ENCODE measurements at regions not wholly inside any gene's neighbourhood (a gene's known extent, or its start where the extent isn't known, plus 50 kb on each side); places are given as distances from the start of the nearest gene placed in this dataset.

DNA sequence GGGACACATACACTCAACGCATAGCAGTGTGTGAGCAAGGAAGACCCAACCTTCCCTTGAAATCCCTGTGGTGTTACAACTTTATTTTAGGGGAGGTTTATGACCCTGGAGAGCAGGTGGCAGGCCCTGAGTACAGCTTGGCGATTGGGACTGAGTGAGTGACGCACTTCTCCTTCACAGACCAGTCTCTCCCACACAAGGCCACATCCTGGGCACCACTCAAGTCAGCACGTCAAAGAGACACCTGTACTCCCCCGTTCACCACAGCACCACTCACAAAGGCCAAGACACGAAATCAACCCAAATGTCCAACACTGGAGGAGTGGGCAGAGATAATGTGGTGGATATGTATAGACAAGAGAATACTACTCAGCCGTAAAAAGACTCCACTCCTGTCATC, 57.0 kb upstream of the FRMD1 start (continued):
- no peak for TF ChIP-seq SOX15 (CRISPR knock-in tag; IDR thresholded peaks at IDR 0.05)
- TF ChIP-seq ZNF232 (CRISPR knock-in tag; IDR thresholded peaks at IDR 0.05), result no peak
- no peak for TF ChIP-seq NR3C1 (CRISPR knock-in tag; conservative IDR thresholded peaks at IDR 0.05; ENCODE audit: low read depth)
- TF ChIP-seq NR2C2 (CRISPR knock-in tag; IDR thresholded peaks at IDR 0.05), result no peak
- TF ChIP-seq, protein P1, sequence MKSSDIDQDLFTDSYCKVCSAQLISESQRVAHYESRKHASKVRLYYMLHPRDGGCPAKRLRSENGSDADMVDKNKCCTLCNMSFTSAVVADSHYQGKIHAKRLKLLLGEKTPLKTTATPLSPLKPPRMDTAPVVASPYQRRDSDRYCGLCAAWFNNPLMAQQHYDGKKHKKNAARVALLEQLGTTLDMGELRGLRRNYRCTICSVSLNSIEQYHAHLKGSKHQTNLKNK (CRISPR knock-in tag; IDR thresholded peaks at IDR 0.05), result no peak
- TF ChIP-seq, protein P2, sequence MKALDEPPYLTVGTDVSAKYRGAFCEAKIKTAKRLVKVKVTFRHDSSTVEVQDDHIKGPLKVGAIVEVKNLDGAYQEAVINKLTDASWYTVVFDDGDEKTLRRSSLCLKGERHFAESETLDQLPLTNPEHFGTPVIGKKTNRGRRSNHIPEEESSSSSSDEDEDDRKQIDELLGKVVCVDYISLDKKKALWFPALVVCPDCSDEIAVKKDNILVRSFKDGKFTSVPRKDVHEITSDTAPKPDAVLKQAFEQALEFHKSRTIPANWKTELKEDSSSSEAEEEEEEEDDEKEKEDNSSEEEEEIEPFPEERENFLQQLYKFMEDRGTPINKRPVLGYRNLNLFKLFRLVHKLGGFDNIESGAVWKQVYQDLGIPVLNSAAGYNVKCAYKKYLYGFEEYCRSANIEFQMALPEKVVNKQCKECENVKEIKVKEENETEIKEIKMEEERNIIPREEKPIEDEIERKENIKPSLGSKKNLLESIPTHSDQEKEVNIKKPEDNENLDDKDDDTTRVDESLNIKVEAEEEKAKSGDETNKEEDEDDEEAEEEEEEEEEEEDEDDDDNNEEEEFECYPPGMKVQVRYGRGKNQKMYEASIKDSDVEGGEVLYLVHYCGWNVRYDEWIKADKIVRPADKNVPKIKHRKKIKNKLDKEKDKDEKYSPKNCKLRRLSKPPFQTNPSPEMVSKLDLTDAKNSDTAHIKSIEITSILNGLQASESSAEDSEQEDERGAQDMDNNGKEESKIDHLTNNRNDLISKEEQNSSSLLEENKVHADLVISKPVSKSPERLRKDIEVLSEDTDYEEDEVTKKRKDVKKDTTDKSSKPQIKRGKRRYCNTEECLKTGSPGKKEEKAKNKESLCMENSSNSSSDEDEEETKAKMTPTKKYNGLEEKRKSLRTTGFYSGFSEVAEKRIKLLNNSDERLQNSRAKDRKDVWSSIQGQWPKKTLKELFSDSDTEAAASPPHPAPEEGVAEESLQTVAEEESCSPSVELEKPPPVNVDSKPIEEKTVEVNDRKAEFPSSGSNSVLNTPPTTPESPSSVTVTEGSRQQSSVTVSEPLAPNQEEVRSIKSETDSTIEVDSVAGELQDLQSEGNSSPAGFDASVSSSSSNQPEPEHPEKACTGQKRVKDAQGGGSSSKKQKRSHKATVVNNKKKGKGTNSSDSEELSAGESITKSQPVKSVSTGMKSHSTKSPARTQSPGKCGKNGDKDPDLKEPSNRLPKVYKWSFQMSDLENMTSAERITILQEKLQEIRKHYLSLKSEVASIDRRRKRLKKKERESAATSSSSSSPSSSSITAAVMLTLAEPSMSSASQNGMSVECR (CRISPR knock-in tag; IDR thresholded peaks at IDR 0.05; ENCODE audit: borderline replicate concordance), result no peak
- TF ChIP-seq GABPB1 (CRISPR knock-in tag; IDR thresholded peaks at IDR 0.05), result no peak
- TF ChIP-seq, protein P3, sequence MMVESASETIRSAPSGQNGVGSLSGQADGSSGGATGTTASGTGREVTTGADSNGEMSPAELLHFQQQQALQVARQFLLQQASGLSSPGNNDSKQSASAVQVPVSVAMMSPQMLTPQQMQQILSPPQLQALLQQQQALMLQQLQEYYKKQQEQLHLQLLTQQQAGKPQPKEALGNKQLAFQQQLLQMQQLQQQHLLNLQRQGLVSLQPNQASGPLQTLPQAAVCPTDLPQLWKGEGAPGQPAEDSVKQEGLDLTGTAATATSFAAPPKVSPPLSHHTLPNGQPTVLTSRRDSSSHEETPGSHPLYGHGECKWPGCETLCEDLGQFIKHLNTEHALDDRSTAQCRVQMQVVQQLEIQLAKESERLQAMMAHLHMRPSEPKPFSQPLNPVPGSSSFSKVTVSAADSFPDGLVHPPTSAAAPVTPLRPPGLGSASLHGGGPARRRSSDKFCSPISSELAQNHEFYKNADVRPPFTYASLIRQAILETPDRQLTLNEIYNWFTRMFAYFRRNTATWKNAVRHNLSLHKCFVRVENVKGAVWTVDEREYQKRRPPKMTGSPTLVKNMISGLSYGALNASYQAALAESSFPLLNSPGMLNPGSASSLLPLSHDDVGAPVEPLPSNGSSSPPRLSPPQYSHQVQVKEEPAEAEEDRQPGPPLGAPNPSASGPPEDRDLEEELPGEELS (CRISPR knock-in tag; IDR thresholded peaks at IDR 0.05), result no peak
- TF ChIP-seq CREB1 (CRISPR knock-in tag; IDR thresholded peaks at IDR 0.05), result no peak
- TF ChIP-seq ZNF416 (CRISPR knock-in tag; IDR thresholded peaks at IDR 0.05), result no peak
- TF ChIP-seq EMX1 (CRISPR knock-in tag; IDR thresholded peaks at IDR 0.05), result no peak
- TF ChIP-seq OVOL2 (CRISPR knock-in tag; IDR thresholded peaks at IDR 0.05; ENCODE audit: borderline replicate concordance), result no peak
- TF ChIP-seq, protein P4, sequence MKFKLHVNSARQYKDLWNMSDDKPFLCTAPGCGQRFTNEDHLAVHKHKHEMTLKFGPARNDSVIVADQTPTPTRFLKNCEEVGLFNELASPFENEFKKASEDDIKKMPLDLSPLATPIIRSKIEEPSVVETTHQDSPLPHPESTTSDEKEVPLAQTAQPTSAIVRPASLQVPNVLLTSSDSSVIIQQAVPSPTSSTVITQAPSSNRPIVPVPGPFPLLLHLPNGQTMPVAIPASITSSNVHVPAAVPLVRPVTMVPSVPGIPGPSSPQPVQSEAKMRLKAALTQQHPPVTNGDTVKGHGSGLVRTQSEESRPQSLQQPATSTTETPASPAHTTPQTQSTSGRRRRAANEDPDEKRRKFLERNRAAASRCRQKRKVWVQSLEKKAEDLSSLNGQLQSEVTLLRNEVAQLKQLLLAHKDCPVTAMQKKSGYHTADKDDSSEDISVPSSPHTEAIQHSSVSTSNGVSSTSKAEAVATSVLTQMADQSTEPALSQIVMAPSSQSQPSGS (CRISPR knock-in tag; IDR thresholded peaks at IDR 0.05; ENCODE audit: borderline replicate concordance, low read depth), result no peak

DNA sequence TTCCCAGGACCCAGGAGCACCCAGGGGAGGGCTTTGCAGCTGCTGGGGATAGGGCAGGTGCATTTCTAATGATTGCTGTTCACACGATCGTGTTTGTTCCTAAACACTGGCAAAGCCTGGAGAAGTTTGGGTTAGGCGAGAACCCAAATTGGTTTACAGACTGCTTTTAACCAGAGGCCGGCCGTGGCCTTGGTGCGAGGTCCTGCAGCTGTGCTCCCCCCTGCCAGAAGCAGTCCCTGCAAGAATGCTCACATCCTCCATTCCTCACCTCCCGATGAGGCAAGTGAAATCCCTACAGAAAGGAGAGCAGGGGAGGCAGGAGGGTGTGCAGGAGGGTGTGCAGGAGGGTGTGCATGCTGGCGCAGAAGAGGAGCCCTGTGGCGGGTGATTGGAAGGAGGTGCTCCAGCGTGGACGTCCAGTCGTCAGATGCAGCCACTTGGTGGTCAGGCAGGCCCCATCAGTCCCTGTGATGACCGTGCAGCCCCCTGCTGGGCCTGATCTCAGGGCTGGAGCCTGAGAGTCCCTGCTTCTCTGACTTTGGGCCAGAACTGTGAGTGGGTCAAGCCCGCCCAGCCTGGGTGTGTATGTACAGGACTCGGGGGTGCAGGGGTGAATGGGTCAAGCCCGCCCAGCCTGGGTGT, 55.7 kb upstream of the FRMD1 start:
- ChIA-PET CTCF (interaction anchor here (6.6 kb wide), 1 partner anchor 74 kb away, joined by 83 read pairs; no protein-coding TSS in a partner anchor), POLR2A (no interaction called here)
- no peak overlapping the region for H3K4me3 Mint-ChIP-seq
- ATAC-seq, result no peak
- H3K9me3 Mint-ChIP-seq, result no peaks in the 10 kb centered on the region
- H3K27ac Mint-ChIP-seq, result no peak overlapping the region
- DNase-seq (ENCODE audit: low spot score), result no peak
- H3K27me3 Mint-ChIP-seq (ENCODE audit: low read depth), result peaks cover 23% of the 10 kb centered on the region
- H3K36me3 Mint-ChIP-seq, result no peaks in the 10 kb centered on the region
- H3K4me1 Mint-ChIP-seq, result peaks cover 33% of the 10 kb centered on the region
- TF ChIP-seq, protein P5, sequence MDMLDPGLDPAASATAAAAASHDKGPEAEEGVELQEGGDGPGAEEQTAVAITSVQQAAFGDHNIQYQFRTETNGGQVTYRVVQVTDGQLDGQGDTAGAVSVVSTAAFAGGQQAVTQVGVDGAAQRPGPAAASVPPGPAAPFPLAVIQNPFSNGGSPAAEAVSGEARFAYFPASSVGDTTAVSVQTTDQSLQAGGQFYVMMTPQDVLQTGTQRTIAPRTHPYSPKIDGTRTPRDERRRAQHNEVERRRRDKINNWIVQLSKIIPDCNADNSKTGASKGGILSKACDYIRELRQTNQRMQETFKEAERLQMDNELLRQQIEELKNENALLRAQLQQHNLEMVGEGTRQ (CRISPR knock-in tag; IDR thresholded peaks at IDR 0.05), result no peak
- TF ChIP-seq SP1 (CRISPR knock-in tag; conservative IDR thresholded peaks at IDR 0.05), result no peak
- no peak for TF ChIP-seq TP53 (CRISPR knock-in tag; IDR thresholded peaks at IDR 0.05)
- TF ChIP-seq, protein P6, sequence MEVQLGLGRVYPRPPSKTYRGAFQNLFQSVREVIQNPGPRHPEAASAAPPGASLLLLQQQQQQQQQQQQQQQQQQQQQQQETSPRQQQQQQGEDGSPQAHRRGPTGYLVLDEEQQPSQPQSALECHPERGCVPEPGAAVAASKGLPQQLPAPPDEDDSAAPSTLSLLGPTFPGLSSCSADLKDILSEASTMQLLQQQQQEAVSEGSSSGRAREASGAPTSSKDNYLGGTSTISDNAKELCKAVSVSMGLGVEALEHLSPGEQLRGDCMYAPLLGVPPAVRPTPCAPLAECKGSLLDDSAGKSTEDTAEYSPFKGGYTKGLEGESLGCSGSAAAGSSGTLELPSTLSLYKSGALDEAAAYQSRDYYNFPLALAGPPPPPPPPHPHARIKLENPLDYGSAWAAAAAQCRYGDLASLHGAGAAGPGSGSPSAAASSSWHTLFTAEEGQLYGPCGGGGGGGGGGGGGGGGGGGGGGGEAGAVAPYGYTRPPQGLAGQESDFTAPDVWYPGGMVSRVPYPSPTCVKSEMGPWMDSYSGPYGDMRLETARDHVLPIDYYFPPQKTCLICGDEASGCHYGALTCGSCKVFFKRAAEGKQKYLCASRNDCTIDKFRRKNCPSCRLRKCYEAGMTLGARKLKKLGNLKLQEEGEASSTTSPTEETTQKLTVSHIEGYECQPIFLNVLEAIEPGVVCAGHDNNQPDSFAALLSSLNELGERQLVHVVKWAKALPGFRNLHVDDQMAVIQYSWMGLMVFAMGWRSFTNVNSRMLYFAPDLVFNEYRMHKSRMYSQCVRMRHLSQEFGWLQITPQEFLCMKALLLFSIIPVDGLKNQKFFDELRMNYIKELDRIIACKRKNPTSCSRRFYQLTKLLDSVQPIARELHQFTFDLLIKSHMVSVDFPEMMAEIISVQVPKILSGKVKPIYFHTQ (CRISPR knock-in tag; IDR thresholded peaks at IDR 0.05), result no peak
- TF ChIP-seq FOXK1 (CRISPR knock-in tag; IDR thresholded peaks at IDR 0.05), result no peak
- no peak for TF ChIP-seq KAT7 (CRISPR knock-in tag; IDR thresholded peaks at IDR 0.05; ENCODE audit: borderline replicate concordance)
- TF ChIP-seq, protein P1 (CRISPR knock-in tag; IDR thresholded peaks at IDR 0.05), result no peak
- TF ChIP-seq, protein P7, sequence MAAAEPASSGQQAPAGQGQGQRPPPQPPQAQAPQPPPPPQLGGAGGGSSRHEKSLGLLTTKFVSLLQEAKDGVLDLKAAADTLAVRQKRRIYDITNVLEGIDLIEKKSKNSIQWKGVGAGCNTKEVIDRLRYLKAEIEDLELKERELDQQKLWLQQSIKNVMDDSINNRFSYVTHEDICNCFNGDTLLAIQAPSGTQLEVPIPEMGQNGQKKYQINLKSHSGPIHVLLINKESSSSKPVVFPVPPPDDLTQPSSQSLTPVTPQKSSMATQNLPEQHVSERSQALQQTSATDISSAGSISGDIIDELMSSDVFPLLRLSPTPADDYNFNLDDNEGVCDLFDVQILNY (CRISPR knock-in tag; IDR thresholded peaks at IDR 0.05), result no peak
- TF ChIP-seq, protein P8, sequence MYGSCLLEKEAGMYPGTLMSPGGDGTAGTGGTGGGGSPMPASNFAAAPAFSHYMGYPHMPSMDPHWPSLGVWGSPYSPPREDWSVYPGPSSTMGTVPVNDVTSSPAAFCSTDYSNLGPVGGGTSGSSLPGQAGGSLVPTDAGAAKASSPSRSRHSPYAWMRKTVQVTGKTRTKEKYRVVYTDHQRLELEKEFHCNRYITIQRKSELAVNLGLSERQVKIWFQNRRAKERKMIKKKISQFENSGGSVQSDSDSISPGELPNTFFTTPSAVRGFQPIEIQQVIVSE (CRISPR knock-in tag; IDR thresholded peaks at IDR 0.05; ENCODE audit: borderline replicate concordance), result no peak
